Brain microvascular endothelial cell (primary cell): ENCODE measurements at regions not wholly inside any gene's neighbourhood (a gene's known extent, or its start where the extent isn't known, plus 50 kb on each side); places are given as distances from the start of the nearest gene placed in this dataset.

Experiments
- DNase-seq: peaks from one replicate; pipeline ENCODE4 v3.0.0-alpha.2; 2020
- H3K27ac ChIP-seq: fragments of 250-450 bp; sonication (Bioruptor Pico); 2 replicates; pipeline ENCODE4 v1.5.1; 2020; ENCODE audit warnings: mild to moderate bottlenecking, moderate library complexity
- H3K27me3 ChIP-seq: fragments of 250-450 bp; sonication (Bioruptor Pico); replicated peaks from 2 replicates; pipeline ENCODE4 v1.5.1; 2020; ENCODE audit warnings: mild to moderate bottlenecking
- H3K36me3 ChIP-seq: fragments of 250-450 bp; sonication (Bioruptor Pico); replicated peaks from 2 replicates; pipeline ENCODE4 v1.5.1; 2020; ENCODE audit warnings: mild to moderate bottlenecking
- H3K4me3 ChIP-seq: 2 replicates; pipeline ENCODE4 v1.5.1; 2011; ENCODE audit warnings: low read depth, mild to moderate bottlenecking, control low read depth, low read length, moderate library complexity
- CTCF ChIP-seq: IDR thresholded peaks from 2 replicates; pipeline ENCODE4 v1.5.1; 2011; ENCODE audit warnings: low read depth, mild to moderate bottlenecking, moderate library complexity, low read length, control low read depth, inconsistent platforms; ENCODE audit errors: missing control alignments
- in situ Hi-C: cut with HindIII; loops from 2 replicates; pipeline ENCODE4 v1.10.0; 2017; ENCODE audit warnings: low sequenced_read_pairs, low pct_ligation_motif_present

GRCh38 chr13:60654415-60654814 is 257.4 kb downstream of the TDRD3 start:
- DNase-seq: peak; percentile 6
- Histone ChIP-seq H3K27ac (no peak overlapping the region), H3K27me3 (no peaks in the 10 kb centered on the region), H3K4me3 (no peak overlapping the region), H3K36me3 (no peaks in the 10 kb centered on the region)
- in situ Hi-C loops: no loop called here
- TF ChIP-seq CTCF: peak; percentile 65

- TF ChIP-seq CTCF: no peak
- DNase-seq: no peak
- Histone ChIP-seq H3K27ac (no peak overlapping the region), H3K4me3 (no peak overlapping the region), H3K27me3 (no peaks in the 10 kb centered on the region), H3K36me3 (no peaks in the 10 kb centered on the region)
- in situ Hi-C loops: no loop called here
Measured at GRCh38 chr13:60647547-60647946, 250.5 kb downstream of the TDRD3 start.

GRCh38 chr13:60646620-60647019 is 249.6 kb downstream of the TDRD3 start:
- in situ Hi-C loops: no loop called here
- Histone ChIP-seq H3K36me3 (no peaks in the 10 kb centered on the region), H3K27ac (no peak overlapping the region), H3K27me3 (no peaks in the 10 kb centered on the region), H3K4me3 (no peak overlapping the region)
- no peak for TF ChIP-seq CTCF
- DNase-seq: no peak

- H3K27me3 ChIP-seq: no peaks in the 10 kb centered on the region
- no peak overlapping the region for H3K27ac ChIP-seq
- DNase-seq: no peak
- TF ChIP-seq CTCF: no peak
- no peaks in the 10 kb centered on the region for H3K36me3 ChIP-seq
- in situ Hi-C loops: no loop called here
- no peak overlapping the region for H3K4me3 ChIP-seq
Measured at GRCh38 chr13:60645676-60646075, 248.7 kb downstream of the TDRD3 start.

- in situ Hi-C loops: no loop called here
- no peak overlapping the region for H3K27ac ChIP-seq
- DNase-seq: no peak
- no peaks in the 10 kb centered on the region for H3K36me3 ChIP-seq
- no peaks in the 10 kb centered on the region for H3K27me3 ChIP-seq
- no peak overlapping the region for H3K4me3 ChIP-seq
- TF ChIP-seq CTCF: no peak
Measured at GRCh38 chr13:60642552-60642951, 245.5 kb downstream of the TDRD3 start.

- no peak for DNase-seq
- no peaks in the 10 kb centered on the region for H3K36me3 ChIP-seq
- in situ Hi-C loops: no loop called here
Measured at GRCh38 chr13:60629158-60629557, 232.1 kb downstream of the TDRD3 start.

More at GRCh38 chr13:60629158-60629557, 232.1 kb downstream of the TDRD3 start:
- no peaks in the 10 kb centered on the region for H3K27me3 ChIP-seq
- no peak overlapping the region for H3K27ac ChIP-seq
- no peak for TF ChIP-seq CTCF
- H3K4me3 ChIP-seq: no peak overlapping the region
